Activated CD8-positive, alpha-beta memory T cell treated with anti-CD3 and anti-CD28 coated beads, Interleukin-2, amount 10 ng/mL, durations not matched to agents 7 days and 5 days (primary cell): ENCODE measurements at regions not wholly inside any gene's neighbourhood (a gene's known extent, or its start where the extent isn't known, plus 50 kb on each side); places are given as distances from the start of the nearest gene placed in this dataset.
"Not testable (repeated sequence)": the region's sequence is repeated elsewhere in the genome, so short reads cannot be mapped to it uniquely, and the experiment has no call there.

Source experiments
- ATAC-seq: fragments of 150-1000 bp; cut with Tn5 transposase; one replicate; pipeline ENCODE4 v1.10.0; 2021; ENCODE audit warnings: moderate library complexity
- CTCF ChIA-PET: fragments of 350-600 bp; sonication (Branson Sonifier 250); formaldehyde crosslinking; loops from one replicate; lab custom pipeline; 2021; ENCODE audit warnings: antibody characterized with exemption; lab: Charles Lee
- DNase-seq: peaks from one replicate; pipeline ENCODE4 v3.0.0-alpha.2; 2020
- H3K27ac Mint-ChIP-seq: one replicate; pipeline ENCODE4 v1.8.0; 2021; ENCODE audit warnings: mild to moderate bottlenecking, mixed read lengths
- H3K27me3 Mint-ChIP-seq: one replicate; pipeline ENCODE4 v1.8.0; 2021; ENCODE audit warnings: mixed read lengths
- H3K36me3 Mint-ChIP-seq: one replicate; pipeline ENCODE4 v1.8.0; 2021; ENCODE audit warnings: mild to moderate bottlenecking, mixed read lengths
- H3K4me1 Mint-ChIP-seq: one replicate; pipeline ENCODE4 v1.8.0; 2021; ENCODE audit warnings: mixed read lengths
- H3K4me3 Mint-ChIP-seq: one replicate; pipeline ENCODE4 v1.8.0; 2021; ENCODE audit warnings: mild to moderate bottlenecking, moderate library complexity, mixed read lengths
- H3K9me3 Mint-ChIP-seq: one replicate; pipeline ENCODE4 v1.8.0; 2022; ENCODE audit warnings: low read depth, mixed read lengths

- Mint-ChIP-seq H3K27me3 (peaks cover 18% of the 10 kb centered on the region), H3K4me3 (no peak overlapping the region), H3K36me3 (no peaks in the 10 kb centered on the region), H3K4me1 (peaks cover 6% of the 10 kb centered on the region), H3K27ac (no peak overlapping the region), H3K9me3 (no peaks in the 10 kb centered on the region)
- CTCF ChIA-PET: no interaction called here
- ATAC-seq (no peak), DNase-seq (no peak)
These were observed 68.3 kb upstream of the CLDN5 start for GRCh38 chr22:19592464-19592863.

GRCh38 chr22:19593991-19594569 lies 69.9 kb upstream of the CLDN5 start:
- Mint-ChIP-seq H3K27ac (no peak overlapping the region), H3K36me3 (no peaks in the 10 kb centered on the region), H3K9me3 (no peaks in the 10 kb centered on the region), H3K4me3 (no peak overlapping the region), H3K4me1 (peaks cover 20% of the 10 kb centered on the region), H3K27me3 (peaks cover 19% of the 10 kb centered on the region)
- no peak for ATAC-seq
- CTCF ChIA-PET: interaction anchor here (0.7 to 1.1 kb wide), 2 partner anchors 11 to 1948 kb away, joined by 3 to 4 read pairs; no protein-coding TSS in a partner anchor
- DNase-seq: no peak

- Mint-ChIP-seq H3K27me3 (peaks cover 11% of the 10 kb centered on the region), H3K27ac (no peak overlapping the region), H3K4me3 (no peak overlapping the region), H3K9me3 (no peaks in the 10 kb centered on the region), H3K4me1 (peaks cover 20% of the 10 kb centered on the region), H3K36me3 (no peaks in the 10 kb centered on the region)
- CTCF ChIA-PET: no interaction called here
- ATAC-seq: no peak
- no peak for DNase-seq
These were observed 71.3 kb upstream of the CLDN5 start for GRCh38 chr22:19595532-19595931.

GRCh38 chr22:19596680-19597398 lies 72.6 kb upstream of the CLDN5 start:
- peaks cover 20% of the 10 kb centered on the region for H3K4me1 Mint-ChIP-seq
- DNase-seq (no peak), ATAC-seq (no peak)
- H3K9me3 Mint-ChIP-seq: no peaks in the 10 kb centered on the region
- H3K4me3 Mint-ChIP-seq: no peak overlapping the region
- CTCF ChIA-PET: interaction anchor here (0.7 kb wide), 1 partner anchor 117 kb away, joined by 3 read pairs; the partner anchor contains the start of gene CDC45
- no peak overlapping the region for H3K27ac Mint-ChIP-seq
- H3K27me3 Mint-ChIP-seq: peaks cover 14% of the 10 kb centered on the region
- H3K36me3 Mint-ChIP-seq: no peaks in the 10 kb centered on the region

- CTCF ChIA-PET: no interaction called here
- DNase-seq: no peak
- Mint-ChIP-seq H3K4me3 (no peak overlapping the region), H3K36me3 (no peaks in the 10 kb centered on the region), H3K27ac (peak overlapping the region; percentile 41), H3K9me3 (no peaks in the 10 kb centered on the region), H3K27me3 (peaks cover 14% of the 10 kb centered on the region), H3K4me1 (peaks cover 20% of the 10 kb centered on the region)
- ATAC-seq: peak; percentile 47
These were observed 73.2 kb upstream of the CLDN5 start for GRCh38 chr22:19597399-19597735.

GRCh38 chr22:19598054-19598855 lies 74.0 kb upstream of the CLDN5 start:
- DNase-seq (no peak), ATAC-seq (no peak)
- Mint-ChIP-seq H3K27ac (no peak overlapping the region), H3K4me3 (no peak overlapping the region), H3K27me3 (peaks cover 14% of the 10 kb centered on the region), H3K4me1 (peaks cover 23% of the 10 kb centered on the region), H3K36me3 (no peaks in the 10 kb centered on the region), H3K9me3 (no peaks in the 10 kb centered on the region)
- CTCF ChIA-PET: no interaction called here

- H3K27ac Mint-ChIP-seq: no peak overlapping the region
- no peak overlapping the region for H3K4me3 Mint-ChIP-seq
- no peaks in the 10 kb centered on the region for H3K36me3 Mint-ChIP-seq
- no peak for ATAC-seq
- CTCF ChIA-PET: no interaction called here
- no peak for DNase-seq
- H3K9me3 Mint-ChIP-seq: no peaks in the 10 kb centered on the region
- H3K27me3 Mint-ChIP-seq: peaks cover 11% of the 10 kb centered on the region
- peaks cover 24% of the 10 kb centered on the region for H3K4me1 Mint-ChIP-seq
These were observed 74.8 kb upstream of the CLDN5 start for GRCh38 chr22:19599004-19599403.

- no peak for ATAC-seq
- Mint-ChIP-seq H3K27me3 (peaks cover 12% of the 10 kb centered on the region), H3K4me1 (peaks cover 27% of the 10 kb centered on the region), H3K36me3 (no peaks in the 10 kb centered on the region), H3K27ac (no peak overlapping the region), H3K9me3 (no peaks in the 10 kb centered on the region), H3K4me3 (no peak overlapping the region)
- no peak for DNase-seq
- CTCF ChIA-PET: interaction anchor here (0.6 kb wide), 1 partner anchor 9 kb away, joined by 3 read pairs; no protein-coding TSS in a partner anchor
These were observed 75.5 kb upstream of the CLDN5 start for GRCh38 chr22:19599626-19600243.

- H3K4me3 Mint-ChIP-seq, H3K9me3 Mint-ChIP-seq, ATAC-seq, DNase-seq, H3K36me3 Mint-ChIP-seq, H3K27ac Mint-ChIP-seq, CTCF ChIA-PET: not testable (repeated sequence)
- peaks cover 28% of the 10 kb centered on the region for H3K27me3 Mint-ChIP-seq
- peaks cover 14% of the 10 kb centered on the region for H3K4me1 Mint-ChIP-seq
These were observed 79.1 kb upstream of the CLDN5 start for GRCh38 chr22:19603346-19603745.

- no peaks in the 10 kb centered on the region for H3K36me3 Mint-ChIP-seq
- no peaks in the 10 kb centered on the region for H3K9me3 Mint-ChIP-seq
- no peak for DNase-seq
- no peak for ATAC-seq
- peaks cover 9% of the 10 kb centered on the region for H3K4me1 Mint-ChIP-seq
- no peak overlapping the region for H3K27ac Mint-ChIP-seq
- CTCF ChIA-PET: no interaction called here
- H3K27me3 Mint-ChIP-seq: peaks cover 32% of the 10 kb centered on the region
- no peak overlapping the region for H3K4me3 Mint-ChIP-seq
These were observed 79.6 kb upstream of the CLDN5 start for GRCh38 chr22:19603767-19604166.

- CTCF ChIA-PET: no interaction called here
- Mint-ChIP-seq H3K4me1 (peaks cover 7% of the 10 kb centered on the region), H3K27ac (no peak overlapping the region), H3K36me3 (no peaks in the 10 kb centered on the region), H3K27me3 (peaks cover 38% of the 10 kb centered on the region), H3K4me3 (no peak overlapping the region), H3K9me3 (no peaks in the 10 kb centered on the region)
- DNase-seq (no peak), ATAC-seq (no peak)
These were observed 80.6 kb upstream of the CLDN5 start for GRCh38 chr22:19604711-19605268.

- no peak for ATAC-seq
- Mint-ChIP-seq H3K9me3 (no peaks in the 10 kb centered on the region), H3K36me3 (no peaks in the 10 kb centered on the region), H3K27ac (no peak overlapping the region), H3K4me1 (peaks cover 12% of the 10 kb centered on the region), H3K4me3 (no peak overlapping the region), H3K27me3 (peaks cover 38% of the 10 kb centered on the region)
- CTCF ChIA-PET: no interaction called here
- DNase-seq: no peak
These were observed 81.5 kb upstream of the CLDN5 start for GRCh38 chr22:19605508-19606331.
